Natural killer cell (primary cell): ENCODE measurements at regions not wholly inside any gene's neighbourhood (a gene's known extent, or its start where the extent isn't known, plus 50 kb on each side); places are given as distances from the start of the nearest gene placed in this dataset.

Experiments used
- ATAC-seq, 3 donors: fragments of 150-1000 bp in 2 of 3; fragments of 200-7000 bp in 1 of 3; cut with Tn5 transposase; 1 replicate in 1 of 3; 2 replicates in 2 of 3; pipeline ENCODE4 v1.10.0; 2021; ENCODE audit warnings: mild to moderate bottlenecking in 2 of 3, moderate library complexity in 2 of 3
- DNase-seq, 2 donors: peaks; one replicate each; pipeline versions ENCODE4 v3.0.0 to v3.0.0-alpha.2; 2013 to 2021; ENCODE audit warnings: mixed read lengths in 1 of 2
- H3K27ac ChIP-seq: one replicate; pipeline ENCODE4 v1.5.1; 2013; ENCODE audit warnings: mild to moderate bottlenecking, low read length
- H3K27me3 ChIP-seq: one replicate; pipeline ENCODE4 v1.6.1; 2013; ENCODE audit warnings: low read length; ENCODE audit not compliant: control insufficient read depth, insufficient read depth
- H3K36me3 ChIP-seq: one replicate; pipeline ENCODE4 v1.6.1; 2013; ENCODE audit warnings: low read length; ENCODE audit not compliant: control insufficient read depth, insufficient read depth
- H3K4me1 ChIP-seq: one replicate; pipeline ENCODE4 v1.6.1; 2013; ENCODE audit warnings: low read length; ENCODE audit not compliant: control insufficient read depth, insufficient read depth
- H3K4me3 ChIP-seq: one replicate; pipeline ENCODE4 v1.5.1; 2013; ENCODE audit warnings: low read length
- H3K9me3 ChIP-seq: one replicate; pipeline ENCODE4 v1.6.1; 2013; ENCODE audit warnings: low read length; ENCODE audit not compliant: control insufficient read depth, insufficient read depth
- H3K27ac Mint-ChIP-seq, 2 donors: one replicate each; pipeline ENCODE4 v1.8.0; 2022; ENCODE audit warnings: mild to moderate bottlenecking in 2 of 2, mixed read lengths in 2 of 2, moderate library complexity in 1 of 2
- H3K27me3 Mint-ChIP-seq, 2 donors: one replicate each; pipeline ENCODE4 v1.8.0; 2022; ENCODE audit warnings: low read depth in 2 of 2, mixed read lengths in 2 of 2
- H3K36me3 Mint-ChIP-seq: one replicate; pipeline ENCODE4 v1.8.0; 2022; ENCODE audit warnings: mixed read lengths
- H3K4me1 Mint-ChIP-seq, 2 donors: one replicate each; pipeline ENCODE4 v1.8.0; 2022; ENCODE audit warnings: mixed read lengths in 2 of 2
- H3K4me3 Mint-ChIP-seq: one replicate; pipeline ENCODE4 v1.8.0; 2022; ENCODE audit warnings: mild to moderate bottlenecking, moderate library complexity, mixed read lengths
- H3K9me3 Mint-ChIP-seq, 2 donors: one replicate each; pipeline ENCODE4 v1.8.0; 2022; ENCODE audit warnings: mixed read lengths in 2 of 2
- CTCF ChIP-seq: fragments of 200-600 bp; IDR thresholded peaks from one replicate; pipeline ENCODE4 v1.8.0; 2022; ENCODE audit warnings: antibody characterized with exemption
- WGBS: methylation state at CpG from one replicate; pipeline ENCODE4 v1.1.7; 2013; ENCODE audit warnings: missing lambda C conversion rate; ENCODE audit not compliant: insufficient coverage; 5-methylcytosine and 5-hydroxymethylcytosine counted together
- intact Hi-C: fragments of 100-400 bp; cut with micrococcal nuclease; formaldehyde crosslinking; loops from one replicate; pipeline ENCODE4 v1.14.2; 2022

GRCh38 chr3:148439254-148439822, 258.4 kb upstream of the AGTR1 start:
- peaks cover 14 to 16% of the 10 kb centered on the region in 2 donors for H3K9me3 Mint-ChIP-seq
- no peak for DNase-seq
- no peaks in the 10 kb centered on the region for H3K27me3 Mint-ChIP-seq
- H3K4me1 Mint-ChIP-seq, result no peaks in the 10 kb centered on the region
- Histone ChIP-seq H3K4me3 (no peak overlapping the region), H3K27ac (no peak overlapping the region), H3K9me3 (no peaks in the 10 kb centered on the region), H3K36me3 (no peaks in the 10 kb centered on the region), H3K27me3 (no peaks in the 10 kb centered on the region), H3K4me1 (no peaks in the 10 kb centered on the region)
- ATAC-seq, result no peak
- intact Hi-C loops, result no loop called here
- 63% methylated on average over 3 of the region's 3 CpGs for WGBS
- H3K4me3 Mint-ChIP-seq, result no peak overlapping the region
- H3K36me3 Mint-ChIP-seq, result no peaks in the 10 kb centered on the region
- H3K27ac Mint-ChIP-seq, result no peak overlapping the region
- no peak for TF ChIP-seq CTCF

GRCh38 chr3:148441191-148441590, 256.5 kb upstream of the AGTR1 start:
- no peak overlapping the region for H3K4me3 Mint-ChIP-seq
- H3K27ac ChIP-seq, result no peak overlapping the region
- no peaks in the 10 kb centered on the region for H3K4me1 Mint-ChIP-seq
- H3K36me3 ChIP-seq, result no peaks in the 10 kb centered on the region
- no peaks in the 10 kb centered on the region for H3K9me3 ChIP-seq
- H3K36me3 Mint-ChIP-seq, result no peaks in the 10 kb centered on the region
- no peak overlapping the region for H3K4me3 ChIP-seq
- DNase-seq (no peak), ATAC-seq (no peak)
- H3K9me3 Mint-ChIP-seq, result peaks cover 9 to 12% of the 10 kb centered on the region in 2 donors
- no peak for TF ChIP-seq CTCF
- H3K27me3 Mint-ChIP-seq, result no peaks in the 10 kb centered on the region
- H3K27me3 ChIP-seq, result no peaks in the 10 kb centered on the region
- H3K27ac Mint-ChIP-seq, result no peak overlapping the region
- intact Hi-C loops, result no loop called here
- 94% methylated on average over 1 of the region's 1 CpG for WGBS
- no peaks in the 10 kb centered on the region for H3K4me1 ChIP-seq

- Mint-ChIP-seq H3K9me3 (peaks cover 3 to 11% of the 10 kb centered on the region in 2 donors), H3K27me3 (no peaks in the 10 kb centered on the region), H3K4me1 (no peaks in the 10 kb centered on the region), H3K27ac (no peak overlapping the region), H3K4me3 (no peak overlapping the region), H3K36me3 (no peaks in the 10 kb centered on the region)
- intact Hi-C loops, result no loop called here
- TF ChIP-seq CTCF, result no peak
- WGBS, result 53% methylated on average over 5 of the region's 5 CpGs
- ATAC-seq (no peak), DNase-seq (no peak)
- no peaks in the 10 kb centered on the region for H3K36me3 ChIP-seq
- H3K9me3 ChIP-seq, result no peaks in the 10 kb centered on the region
- H3K4me1 ChIP-seq, result no peaks in the 10 kb centered on the region
- H3K27ac ChIP-seq, result no peak overlapping the region
- no peaks in the 10 kb centered on the region for H3K27me3 ChIP-seq
- no peak overlapping the region for H3K4me3 ChIP-seq
Measured at GRCh38 chr3:148450819-148451218, 246.9 kb upstream of the AGTR1 start.

GRCh38 chr3:148451969-148452368, 245.7 kb upstream of the AGTR1 start:
- TF ChIP-seq CTCF, result no peak
- peaks cover 3 to 8% of the 10 kb centered on the region in 2 donors for H3K9me3 Mint-ChIP-seq
- intact Hi-C loops, result no loop called here
- no peaks in the 10 kb centered on the region for H3K4me1 Mint-ChIP-seq
- H3K36me3 Mint-ChIP-seq, result no peaks in the 10 kb centered on the region
- no peaks in the 10 kb centered on the region for H3K27me3 ChIP-seq
- ATAC-seq (no peak), DNase-seq (no peak)
- H3K9me3 ChIP-seq, result no peaks in the 10 kb centered on the region
- no peaks in the 10 kb centered on the region for H3K36me3 ChIP-seq
- H3K27ac ChIP-seq, result no peak overlapping the region
- H3K27me3 Mint-ChIP-seq, result no peaks in the 10 kb centered on the region
- no peak overlapping the region for H3K4me3 ChIP-seq
- H3K27ac Mint-ChIP-seq, result no peak overlapping the region
- H3K4me3 Mint-ChIP-seq, result no peak overlapping the region
- H3K4me1 ChIP-seq, result no peaks in the 10 kb centered on the region
